ENCODE measurements at regions not wholly inside any gene's neighbourhood (a gene's known extent, or its start where the extent isn't known, plus 50 kb on each side); places are given as distances from the start of the nearest gene placed in this dataset.

GRCh38 chr14:89697281-89698060, 257.1 kb downstream of the EFCAB11 start:
- no peak for TF ChIP-seq CTCF (IDR thresholded peaks at IDR 0.05)
- TF ChIP-seq EP300 (IDR thresholded peaks at IDR 0.05): no peak
- no peak for TF ChIP-seq POLR2A (IDR thresholded peaks at IDR 0.05)

Data from tibial nerve (tissue), 4 donors.